NT2/D1 (cell line): ENCODE measurements at regions not wholly inside any gene's neighbourhood (a gene's known extent, or its start where the extent isn't known, plus 50 kb on each side); places are given as distances from the start of the nearest gene placed in this dataset.

Experiments
- SUZ12 ChIP-seq: IDR thresholded peaks from 2 replicates; pipeline ENCODE4 v1.6.1; 2011; ENCODE audit not compliant: insufficient read length, insufficient read depth; ENCODE audit errors: extremely low read depth
- YY1 ChIP-seq: IDR thresholded peaks from 2 replicates; pipeline ENCODE4 v1.6.1; 2011; ENCODE audit not compliant: insufficient read length, insufficient read depth
- ZNF274 ChIP-seq: IDR thresholded peaks from 2 replicates; pipeline ENCODE4 v1.6.1; 2011; ENCODE audit warnings: mild to moderate bottlenecking, low read depth, low read length

GRCh38 chr14:53551862-53552261 is 398.7 kb upstream of the DDHD1 start:
- TF ChIP-seq ZNF274, result no peak
- no peak for TF ChIP-seq YY1
- no peak for TF ChIP-seq SUZ12
